HepG2 (cell line): ENCODE measurements at regions not wholly inside any gene's neighbourhood (a gene's known extent, or its start where the extent isn't known, plus 50 kb on each side); places are given as distances from the start of the nearest gene placed in this dataset.

ENCODE experiments used
- CHD2 ChIP-seq: IDR thresholded peaks from 2 replicates; pipeline ENCODE4 v1.6.1; 2011; ENCODE audit warnings: low read depth, low read length, improper control_type of control experiment
- ETS1 ChIP-seq: sonication (generic); formaldehyde crosslinking; IDR thresholded peaks from 2 replicates; pipeline ENCODE4 v1.4.0; 2020; ENCODE audit warnings: missing genetic modification reagents
- GABPA ChIP-seq, 2 experiments: IDR thresholded peaks; 2 replicates each; pipeline ENCODE4 v1.6.1; 2011 to 2016; ENCODE audit warnings: low read depth in 2 of 2, low read length in 1 of 2, missing biosample characterization in 1 of 2, missing genetic modification characterization in 1 of 2
- NFE2L1 ChIP-seq: sonication (generic); formaldehyde crosslinking; IDR thresholded peaks from 2 replicates; pipeline ENCODE4 v1.4.0; 2020; ENCODE audit warnings: missing genetic modification reagents, mild to moderate bottlenecking, borderline replicate concordance
- POLR2G ChIP-seq: fragments of 200-400 bp; formaldehyde crosslinking; IDR thresholded peaks from 2 replicates; pipeline ENCODE4 v1.6.1; 2018; ENCODE audit warnings: mild to moderate bottlenecking, low read depth, low read length, moderate library complexity
- SAP130 ChIP-seq: IDR thresholded peaks from 2 replicates; pipeline ENCODE4 v1.6.1; 2016; ENCODE audit warnings: low read depth
- SP2 ChIP-seq: sonication (generic); formaldehyde crosslinking; IDR thresholded peaks from 2 replicates; pipeline ENCODE4 v1.5.1; 2020; ENCODE audit warnings: mild to moderate bottlenecking, missing genetic modification reagents
- TP53 ChIP-seq: sonication (generic); formaldehyde crosslinking; conservative IDR thresholded peaks from 2 replicates; pipeline ENCODE4 v1.4.0; 2020; ENCODE audit warnings: missing genetic modification reagents
- TF ChIP-seq, protein P1 (sequence below): sonication (generic); formaldehyde crosslinking; IDR thresholded peaks from 2 replicates; pipeline ENCODE4 v1.5.0; 2020; ENCODE audit warnings: mild to moderate bottlenecking, missing genetic modification reagents

DNA sequence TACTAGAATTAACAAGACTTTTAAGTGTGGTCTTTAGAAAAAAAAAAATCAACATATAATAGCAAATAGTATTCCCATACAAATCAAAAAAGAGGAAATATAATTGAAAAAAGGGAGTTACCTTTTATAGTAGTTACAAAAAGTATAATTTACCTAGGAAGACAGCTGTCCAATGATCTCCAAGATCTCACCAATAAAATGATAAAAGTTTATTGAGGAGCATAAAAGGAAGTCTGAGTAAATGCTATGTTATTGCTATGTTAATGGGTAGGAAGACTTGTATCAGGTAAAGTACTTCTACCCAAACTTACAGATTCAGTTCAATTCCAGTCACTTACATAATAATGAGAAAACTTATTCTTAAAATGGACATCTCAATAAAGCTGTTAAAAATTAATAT is 379.0 kb upstream of the TPM1 start:
- TF ChIP-seq CHD2 (no peak), NFE2L1 (no peak), POLR2G (no peak), ETS1 (CRISPR knock-in tag) (no peak), TP53 (CRISPR knock-in tag) (no peak), GABPA (IDR thresholded peaks at IDR 0.05; ENCODE audit: low read depth, low read length) (no peak), GABPA (CRISPR knock-in tag; IDR thresholded peaks at IDR 0.05; ENCODE audit: low read depth) (no peak), SAP130 (CRISPR knock-in tag) (no peak), SP2 (CRISPR knock-in tag) (no peak)
- TF ChIP-seq, protein P1, sequence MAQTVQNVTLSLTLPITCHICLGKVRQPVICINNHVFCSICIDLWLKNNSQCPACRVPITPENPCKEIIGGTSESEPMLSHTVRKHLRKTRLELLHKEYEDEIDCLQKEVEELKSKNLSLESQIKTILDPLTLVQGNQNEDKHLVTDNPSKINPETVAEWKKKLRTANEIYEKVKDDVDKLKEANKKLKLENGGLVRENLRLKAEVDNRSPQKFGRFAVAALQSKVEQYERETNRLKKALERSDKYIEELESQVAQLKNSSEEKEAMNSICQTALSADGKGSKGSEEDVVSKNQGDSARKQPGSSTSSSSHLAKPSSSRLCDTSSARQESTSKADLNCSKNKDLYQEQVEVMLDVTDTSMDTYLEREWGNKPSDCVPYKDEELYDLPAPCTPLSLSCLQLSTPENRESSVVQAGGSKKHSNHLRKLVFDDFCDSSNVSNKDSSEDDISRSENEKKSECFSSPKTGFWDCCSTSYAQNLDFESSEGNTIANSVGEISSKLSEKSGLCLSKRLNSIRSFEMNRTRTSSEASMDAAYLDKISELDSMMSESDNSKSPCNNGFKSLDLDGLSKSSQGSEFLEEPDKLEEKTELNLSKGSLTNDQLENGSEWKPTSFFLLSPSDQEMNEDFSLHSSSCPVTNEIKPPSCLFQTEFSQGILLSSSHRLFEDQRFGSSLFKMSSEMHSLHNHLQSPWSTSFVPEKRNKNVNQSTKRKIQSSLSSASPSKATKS, result no peak
